Gastrocnemius medialis (tissue), 4 donors: ENCODE measurements at regions not wholly inside any gene's neighbourhood (a gene's known extent, or its start where the extent isn't known, plus 50 kb on each side); places are given as distances from the start of the nearest gene placed in this dataset.
"Not testable (repeated sequence)": the region's sequence is repeated elsewhere in the genome, so short reads cannot be mapped to it uniquely, and the experiment has no call there.

Experiments used
- ATAC-seq, 2 donors: fragments of 150-250 bp; one replicate each; pipeline ENCODE4 v1.9.1; 2016
- DNase-seq, 2 donors: peaks; one replicate each; pipeline ENCODE4 v3.0.0-alpha.2; 2019
- H3K27ac ChIP-seq, 4 donors: fragments of 200-600 bp; sonication (generic); 1 replicate in 1 of 4; 2 replicates in 3 of 4; pipeline ENCODE4 v1.5.1; 2016 to 2018; ENCODE audit warnings: mild to moderate bottlenecking in 2 of 4, moderate library complexity in 1 of 4
- H3K27me3 ChIP-seq, 3 donors: fragments of 200-600 bp; sonication (generic) in 2 of 3; 1 replicate in 1 of 3; 2 replicates in 2 of 3; pipeline versions ENCODE4 v1.5.1 to v1.6.0; 2016 to 2019; ENCODE audit warnings: mild to moderate bottlenecking in 1 of 3, moderate library complexity in 1 of 3
- H3K36me3 ChIP-seq, 2 donors: fragments of 200-600 bp; sonication (generic) in 1 of 2; one replicate each; pipeline ENCODE4 v1.5.1; 2017 to 2018
- H3K4me1 ChIP-seq, 2 donors: fragments of 200-600 bp; sonication (generic) in 1 of 2; one replicate each; pipeline ENCODE4 v1.5.1; 2016 to 2017; ENCODE audit warnings: mild to moderate bottlenecking in 2 of 2
- H3K4me3 ChIP-seq, 4 donors: fragments of 200-600 bp; sonication (generic) in 3 of 4; 1 replicate in 1 of 4; 2 replicates in 3 of 4; pipeline ENCODE4 v1.5.1; 2016 to 2019; ENCODE audit warnings: mild to moderate bottlenecking in 2 of 4
- H3K9me3 ChIP-seq, 3 donors: fragments of 200-600 bp; sonication (generic) in 2 of 3; 1 replicate in 1 of 3; 2 replicates in 2 of 3; pipeline ENCODE4 v1.5.1; 2016 to 2019
- CTCF ChIP-seq, 5 experiments: fragments of 450-650 bp in 3 of 5; fragments of 200-600 bp in 2 of 5; sonication (generic) in 2 of 5; IDR thresholded peaks in 4 of 5; conservative IDR thresholded peaks in 1 of 5; 1 replicate in 4 of 5; 2 replicates in 1 of 5; pipeline ENCODE4 v1.5.1; 2016 to 2019; ENCODE audit warnings: antibody characterized with exemption in 5 of 5, mild to moderate bottlenecking in 3 of 5, moderate library complexity in 3 of 5
- POLR2A ChIP-seq, 2 donors: fragments of 450-650 bp; IDR thresholded peaks; one replicate each; pipeline ENCODE4 v1.6.1; 2017; ENCODE audit warnings: antibody characterized with exemption in 2 of 2, mild to moderate bottlenecking in 2 of 2, moderate library complexity in 2 of 2
- in situ Hi-C, 4 donors: fragments of 200-750 bp; cut with MboI; loops; one replicate each; pipeline versions ENCODE4 v1.15.0 to v1.8.0; 2017; ENCODE audit warnings: low sequenced_read_pairs in 4 of 4
- intact Hi-C: fragments of 100-400 bp; cut with DNase I; formaldehyde crosslinking; loops from one replicate; pipeline ENCODE4 v1.15.1; 2023; ENCODE audit warnings: low total_unique reads

- no peak overlapping the region for H3K4me3 ChIP-seq
- DNase-seq (no peak), ATAC-seq (no peak)
- in situ Hi-C loops = no loop called here
- H3K27ac ChIP-seq = no peak overlapping the region
- TF ChIP-seq POLR2A (IDR thresholded peaks at IDR 0.05) = no peak
- no peak for TF ChIP-seq CTCF (IDR thresholded peaks at IDR 0.05 in 4 of 5, conservative IDR thresholded peaks at IDR 0.05 in 1 of 5)
- H3K27me3 ChIP-seq = no peaks in the 10 kb centered on the region
- intact Hi-C loops = no loop called here
- H3K9me3 ChIP-seq = no peaks in the 10 kb centered on the region
- no peaks in the 10 kb centered on the region for H3K4me1 ChIP-seq
- H3K36me3 ChIP-seq = no peaks in the 10 kb centered on the region
These were observed 359.2 kb downstream of the DNAH5 start for GRCh38 chr5:13585324-13585723.

- intact Hi-C loops = no loop called here
- Histone ChIP-seq H3K36me3 (no peaks in the 10 kb centered on the region), H3K27ac (no peak overlapping the region), H3K4me3 (no peak overlapping the region), H3K4me1 (no peaks in the 10 kb centered on the region), H3K9me3 (no peaks in the 10 kb centered on the region), H3K27me3 (no peaks in the 10 kb centered on the region)
- TF ChIP-seq POLR2A (IDR thresholded peaks at IDR 0.05) (no peak), CTCF (IDR thresholded peaks at IDR 0.05 in 4 of 5, conservative IDR thresholded peaks at IDR 0.05 in 1 of 5) (no peak)
- ATAC-seq = no peak
- no peak for DNase-seq
- in situ Hi-C loops = no loop called here
These were observed 362.6 kb downstream of the DNAH5 start for GRCh38 chr5:13581914-13582313.

- ATAC-seq (no peak), DNase-seq (no peak)
- no peak for TF ChIP-seq POLR2A (IDR thresholded peaks at IDR 0.05)
- TF ChIP-seq CTCF (IDR thresholded peaks at IDR 0.05 in 4 of 5, conservative IDR thresholded peaks at IDR 0.05 in 1 of 5) = no peak
- intact Hi-C loops (no loop called here), in situ Hi-C loops (no loop called here)
- Histone ChIP-seq H3K27ac (no peak overlapping the region), H3K4me3 (no peak overlapping the region), H3K36me3 (no peaks in the 10 kb centered on the region), H3K27me3 (no peaks in the 10 kb centered on the region), H3K9me3 (no peaks in the 10 kb centered on the region), H3K4me1 (no peaks in the 10 kb centered on the region)
These were observed 363.4 kb downstream of the DNAH5 start for GRCh38 chr5:13581132-13581531.

- Histone ChIP-seq H3K27ac (no peak overlapping the region), H3K4me1 (no peaks in the 10 kb centered on the region), H3K4me3 (no peak overlapping the region), H3K9me3 (no peaks in the 10 kb centered on the region), H3K27me3 (no peaks in the 10 kb centered on the region), H3K36me3 (no peaks in the 10 kb centered on the region)
- TF ChIP-seq CTCF (IDR thresholded peaks at IDR 0.05 in 4 of 5, conservative IDR thresholded peaks at IDR 0.05 in 1 of 5) = no peak
- no peak for TF ChIP-seq POLR2A (IDR thresholded peaks at IDR 0.05)
- no peak for ATAC-seq
- in situ Hi-C loops (no loop called here), intact Hi-C loops (no loop called here)
- no peak for DNase-seq
These were observed 364.4 kb downstream of the DNAH5 start for GRCh38 chr5:13580058-13580457.

GRCh38 chr5:13579091-13579490, 365.4 kb downstream of the DNAH5 start:
- H3K4me1 ChIP-seq, H3K27ac ChIP-seq, H3K9me3 ChIP-seq, DNase-seq, H3K27me3 ChIP-seq, intact Hi-C loops, ATAC-seq, H3K36me3 ChIP-seq, in situ Hi-C loops, H3K4me3 ChIP-seq: not testable (repeated sequence)

- H3K36me3 ChIP-seq, ATAC-seq, in situ Hi-C loops, DNase-seq, H3K4me1 ChIP-seq, H3K9me3 ChIP-seq, H3K4me3 ChIP-seq, intact Hi-C loops, H3K27ac ChIP-seq, H3K27me3 ChIP-seq: not testable (repeated sequence)
These were observed 366.0 kb downstream of the DNAH5 start for GRCh38 chr5:13578311-13579039.
